ENCODE measurements at regions not wholly inside any gene's neighbourhood (a gene's known extent, or its start where the extent isn't known, plus 50 kb on each side); places are given as distances from the start of the nearest gene placed in this dataset.
"Not testable (repeated sequence)": the region's sequence is repeated elsewhere in the genome, so short reads cannot be mapped to it uniquely, and the experiment has no call there.

DNA sequence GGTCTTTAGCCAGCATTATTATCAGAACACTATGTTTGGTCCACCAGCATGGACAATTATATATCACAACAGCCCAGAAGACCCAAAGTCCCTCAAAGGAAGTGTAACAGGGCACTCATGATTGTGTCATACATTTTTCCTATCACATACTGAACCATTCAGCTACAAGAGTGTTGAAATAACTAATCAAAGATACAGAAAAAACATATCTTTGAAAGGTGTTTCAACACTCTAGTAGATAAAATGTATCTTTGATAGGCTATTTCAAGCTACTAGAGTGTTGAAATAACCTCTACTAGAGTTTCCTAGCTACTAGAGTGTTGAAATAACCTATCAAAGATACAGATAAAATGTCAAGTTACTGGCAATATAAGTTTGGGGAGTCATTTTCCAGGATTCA is 545.0 kb downstream of the PRR16 start:
- DNase-seq, result no peak

DNA sequence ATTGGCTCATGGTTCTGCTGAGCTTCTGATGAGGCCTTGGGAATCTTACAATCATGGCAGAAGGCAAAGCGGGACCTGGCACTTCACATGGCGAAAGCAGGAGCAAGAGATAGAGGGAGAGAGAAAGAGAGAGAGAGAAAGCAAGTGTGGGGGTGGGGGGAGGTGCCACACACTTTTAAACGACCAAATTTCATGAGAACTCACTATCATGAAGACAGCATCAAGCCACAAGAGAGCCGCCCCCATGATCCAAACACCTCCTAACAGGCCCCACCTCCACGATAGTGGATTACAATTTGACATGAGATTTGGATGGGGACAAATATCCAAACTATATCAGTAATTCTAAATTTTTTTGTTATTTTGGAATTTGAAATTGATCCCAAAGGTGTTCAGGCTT is 553.9 kb downstream of the PRR16 start:
- no peak for DNase-seq

DNA sequence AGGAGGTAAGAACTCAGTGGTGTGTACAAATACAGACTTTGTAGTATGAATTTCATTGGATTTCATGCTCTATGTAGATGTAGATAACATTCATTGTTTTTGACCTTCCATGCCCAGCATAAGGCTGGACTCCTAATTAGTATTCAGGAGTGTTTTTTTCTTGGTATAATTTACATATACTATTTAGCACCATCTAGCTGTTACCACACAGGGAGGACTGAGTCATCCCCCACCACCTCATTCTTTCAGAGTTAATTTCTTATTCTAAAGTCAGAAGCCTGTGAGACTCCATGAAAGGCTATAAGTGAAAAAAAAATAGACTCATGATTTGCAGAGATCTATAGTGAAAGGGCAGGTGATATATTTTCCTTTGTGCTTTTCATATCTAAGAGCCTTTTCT is 555.0 kb downstream of the PRR16 start:
- DNase-seq, result no peak

DNA sequence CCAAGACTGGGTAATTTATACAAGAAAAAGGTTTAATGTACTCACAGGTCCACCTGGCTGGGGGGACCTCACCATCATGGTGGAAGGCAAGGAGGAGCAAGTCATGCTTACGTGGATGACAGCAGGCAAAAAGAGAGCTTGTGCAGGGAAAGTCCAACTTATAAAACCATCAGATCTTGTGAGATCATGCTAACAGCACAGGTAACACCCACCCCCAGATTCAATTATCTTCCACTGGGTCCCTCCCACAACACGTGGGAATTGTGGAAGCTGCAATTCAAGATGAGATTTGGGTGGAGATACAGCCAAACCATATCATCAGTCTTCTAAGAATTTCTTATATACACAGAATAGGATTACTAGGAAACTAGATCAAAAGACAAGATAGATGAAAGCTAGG is 555.6 kb downstream of the PRR16 start:
- no peak for DNase-seq

DNA sequence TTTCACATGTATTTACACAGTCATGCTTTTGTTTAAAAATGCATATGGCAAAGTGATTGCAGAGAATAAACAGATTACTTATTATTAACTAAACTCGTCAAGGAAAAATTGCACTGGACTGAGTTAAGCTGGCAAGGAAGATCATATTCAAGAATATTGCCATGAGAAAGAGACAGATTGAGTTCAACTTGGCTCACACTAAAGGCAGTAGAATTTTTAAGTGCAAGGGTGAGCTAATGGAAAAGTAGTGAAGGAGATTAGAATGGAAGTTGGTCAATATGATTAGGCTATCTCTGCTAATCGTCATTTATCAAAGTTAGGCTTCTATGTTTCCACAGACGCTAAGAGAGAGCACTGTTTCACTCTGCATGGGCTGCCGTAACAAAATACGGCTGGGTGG is 557.6 kb downstream of the PRR16 start:
- DNase-seq, result no peak

DNA sequence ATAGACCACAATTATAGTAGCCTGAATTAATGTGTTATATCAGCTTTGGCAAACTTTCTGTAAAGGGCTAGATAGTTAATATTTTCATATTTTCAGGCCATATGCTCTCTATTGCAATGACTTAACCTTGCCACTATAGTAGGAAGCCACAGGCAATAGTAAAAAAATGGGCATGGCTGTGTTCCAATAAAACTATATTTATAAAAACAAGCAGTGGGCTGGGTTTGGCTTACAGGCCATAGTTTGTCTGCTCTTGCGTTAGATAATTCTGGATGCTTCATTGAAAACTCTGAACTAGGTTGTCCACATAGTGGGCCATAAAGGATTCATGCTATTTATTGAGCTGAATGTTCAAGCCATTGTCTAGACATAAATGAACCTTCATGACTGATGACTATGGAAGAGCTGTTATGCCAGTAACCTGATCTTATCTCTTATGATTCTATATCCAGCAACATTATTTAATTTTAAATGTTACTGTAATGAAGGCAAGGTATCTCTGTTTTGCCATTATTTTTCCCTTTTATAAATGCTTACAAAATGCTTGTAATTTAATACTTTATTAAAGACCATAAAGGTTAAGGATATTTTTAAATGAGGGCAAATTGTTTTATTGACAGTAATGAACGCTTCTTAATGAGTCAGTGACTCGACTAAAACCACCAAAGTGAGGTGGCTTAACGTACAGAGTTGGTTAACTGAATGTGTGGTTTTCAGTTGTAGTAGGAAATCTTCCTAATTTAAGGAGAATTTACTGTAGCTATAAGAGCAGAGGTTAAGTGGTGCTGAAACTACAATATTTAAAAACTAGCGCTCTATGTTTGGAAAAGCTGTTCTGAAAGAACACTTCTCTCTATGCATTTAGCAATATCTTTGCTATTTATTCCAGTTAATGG is 560.6 kb downstream of the PRR16 start:
- DNase-seq, result no peak

DNA sequence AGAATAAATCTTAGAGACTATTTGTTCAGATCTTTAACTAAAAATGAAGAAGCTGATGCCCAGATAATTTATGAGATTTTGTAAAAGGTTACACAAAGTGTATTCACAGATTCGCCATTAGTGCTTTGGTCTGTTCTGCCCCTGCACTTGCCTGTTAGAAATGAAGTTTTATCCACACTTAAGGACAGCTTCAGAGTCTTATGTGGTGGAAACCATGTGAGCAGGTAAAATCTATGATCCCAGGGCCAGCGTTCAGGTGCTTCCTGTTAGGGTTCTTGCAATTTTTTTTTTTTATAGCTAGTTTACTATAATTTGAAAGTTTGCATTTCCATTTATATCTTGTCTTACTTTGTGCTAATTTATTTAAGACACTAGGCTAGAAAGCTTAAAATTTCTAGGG is 561.6 kb downstream of the PRR16 start:
- DNase-seq, result no peak

DNA sequence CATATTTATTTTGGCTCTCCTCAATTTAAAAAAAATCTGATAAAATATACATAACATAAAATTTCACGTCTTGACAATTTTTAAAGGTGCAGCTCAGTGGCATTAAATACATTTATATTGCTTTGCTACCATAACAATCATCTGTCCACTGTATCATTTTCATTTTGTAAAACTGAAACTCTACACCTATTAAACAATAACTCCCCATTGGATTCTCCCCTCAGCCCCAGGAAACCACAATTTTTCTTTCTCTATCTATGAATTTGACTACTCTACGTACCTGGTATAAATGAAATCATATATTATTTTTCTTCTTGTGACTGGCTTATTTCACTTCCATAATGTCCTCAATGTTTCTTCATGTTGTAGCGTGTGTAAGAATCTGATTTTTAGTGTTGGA is 563.5 kb downstream of the PRR16 start:
- no peak for DNase-seq

DNA sequence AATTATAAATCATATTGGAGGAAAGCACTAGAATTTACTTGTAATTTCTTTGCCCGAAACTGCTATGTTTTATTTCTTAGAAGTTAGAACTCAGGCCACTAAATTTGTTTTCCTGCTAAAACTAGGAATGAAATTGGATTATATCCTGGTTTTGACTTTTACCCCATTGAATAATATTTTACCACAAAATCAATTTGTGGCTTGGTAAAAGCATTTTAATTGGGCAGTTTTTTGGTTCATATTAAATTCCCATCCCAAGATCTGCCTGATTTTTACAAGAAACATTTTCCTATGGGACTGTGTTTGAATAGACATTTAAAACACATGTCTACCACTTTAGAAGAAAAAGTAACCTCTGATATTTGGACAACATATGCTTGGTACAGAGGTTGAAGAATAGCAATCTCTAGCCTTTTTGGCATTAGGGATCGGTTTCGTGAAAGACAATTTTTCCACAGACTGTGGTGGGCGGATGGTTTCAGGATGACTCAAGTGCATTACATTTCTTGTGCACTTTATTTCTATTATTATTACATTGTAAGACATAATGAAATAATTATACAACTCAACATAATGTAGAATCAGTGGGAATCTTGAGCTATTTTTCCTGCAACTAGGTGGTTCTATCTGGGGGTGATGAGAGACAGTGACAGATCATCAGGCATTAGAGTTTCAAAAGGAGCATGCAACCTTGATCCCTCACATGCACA is 565.6 kb downstream of the PRR16 start:
- no peak for DNase-seq

DNA sequence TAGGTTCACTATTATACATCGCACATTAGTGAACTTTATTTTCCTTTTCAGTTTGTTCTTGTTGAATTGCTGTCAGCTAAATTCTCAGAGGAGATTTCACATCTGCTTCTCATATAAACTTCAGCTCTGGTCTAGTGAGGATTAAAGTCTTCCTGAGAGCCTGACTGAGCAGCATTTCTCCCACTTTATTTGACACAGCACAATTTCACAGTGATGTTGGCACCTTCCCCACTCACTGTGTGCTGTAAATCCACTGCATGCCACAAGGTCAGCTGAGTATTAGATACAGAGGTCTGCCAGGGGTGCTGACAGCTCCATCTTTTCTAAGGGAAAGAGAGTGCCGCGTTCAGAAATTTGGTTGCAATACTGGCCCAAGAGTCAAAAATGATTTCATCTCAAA is 567.4 kb downstream of the PRR16 start:
- no peak for DNase-seq

DNA sequence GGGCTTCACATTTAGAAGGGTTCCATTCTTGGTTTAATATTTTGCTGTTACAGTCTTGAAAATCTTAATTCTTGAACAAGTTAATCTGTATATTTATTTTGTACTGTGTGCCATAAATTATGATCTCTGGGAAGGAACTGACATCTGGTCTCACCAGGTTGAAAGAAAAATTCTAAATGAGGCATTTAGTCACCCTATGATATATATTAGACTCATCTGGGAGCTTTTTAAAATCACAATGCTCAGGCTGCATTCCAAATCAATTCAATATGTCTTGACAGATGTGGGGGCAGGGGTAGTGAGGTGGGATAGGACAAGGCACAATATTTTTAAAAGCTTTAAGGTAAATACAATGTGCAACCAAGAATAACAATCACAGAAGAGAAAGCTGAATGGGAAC is 569.2 kb downstream of the PRR16 start:
- DNase-seq, result no peak

DNA sequence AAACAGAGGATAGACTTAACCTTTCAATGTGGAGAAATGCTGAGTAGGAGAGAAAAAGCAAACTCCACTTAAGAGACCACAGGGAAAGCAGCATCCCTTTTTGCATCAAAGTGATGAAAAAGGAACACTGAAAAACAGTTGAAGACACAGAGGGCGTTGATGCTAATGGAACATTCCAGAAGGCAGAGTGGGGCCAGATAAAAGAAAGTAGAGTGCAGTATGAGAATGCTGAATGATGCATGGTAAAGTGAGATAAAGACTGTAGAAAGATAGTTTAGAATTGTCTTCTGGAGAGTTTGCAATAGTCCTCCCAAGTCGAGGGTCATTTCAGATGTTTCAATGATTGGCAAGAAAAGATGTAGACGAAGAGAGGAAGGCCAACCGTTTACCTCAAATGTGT is 574.3 kb downstream of the PRR16 start:
- no peak for DNase-seq

DNA sequence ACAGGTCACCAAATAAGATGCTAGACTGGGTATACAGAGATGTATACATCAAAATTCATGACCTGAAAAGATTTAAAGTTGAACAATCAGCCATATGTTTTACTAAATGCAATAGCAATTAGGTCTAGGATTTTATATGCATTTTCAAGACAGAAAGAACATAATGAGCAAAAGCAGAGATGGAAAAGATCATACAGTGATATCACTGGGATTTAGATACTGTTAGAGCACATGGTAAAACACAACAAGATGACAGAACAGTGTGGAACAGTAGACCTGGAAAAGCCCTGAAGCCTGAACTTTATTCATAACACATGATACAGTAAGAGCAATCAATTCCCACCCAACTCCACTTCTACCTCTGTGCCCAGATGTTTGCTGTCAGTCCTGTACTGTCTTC is 585.9 kb downstream of the PRR16 start:
- DNase-seq, result no peak

DNA sequence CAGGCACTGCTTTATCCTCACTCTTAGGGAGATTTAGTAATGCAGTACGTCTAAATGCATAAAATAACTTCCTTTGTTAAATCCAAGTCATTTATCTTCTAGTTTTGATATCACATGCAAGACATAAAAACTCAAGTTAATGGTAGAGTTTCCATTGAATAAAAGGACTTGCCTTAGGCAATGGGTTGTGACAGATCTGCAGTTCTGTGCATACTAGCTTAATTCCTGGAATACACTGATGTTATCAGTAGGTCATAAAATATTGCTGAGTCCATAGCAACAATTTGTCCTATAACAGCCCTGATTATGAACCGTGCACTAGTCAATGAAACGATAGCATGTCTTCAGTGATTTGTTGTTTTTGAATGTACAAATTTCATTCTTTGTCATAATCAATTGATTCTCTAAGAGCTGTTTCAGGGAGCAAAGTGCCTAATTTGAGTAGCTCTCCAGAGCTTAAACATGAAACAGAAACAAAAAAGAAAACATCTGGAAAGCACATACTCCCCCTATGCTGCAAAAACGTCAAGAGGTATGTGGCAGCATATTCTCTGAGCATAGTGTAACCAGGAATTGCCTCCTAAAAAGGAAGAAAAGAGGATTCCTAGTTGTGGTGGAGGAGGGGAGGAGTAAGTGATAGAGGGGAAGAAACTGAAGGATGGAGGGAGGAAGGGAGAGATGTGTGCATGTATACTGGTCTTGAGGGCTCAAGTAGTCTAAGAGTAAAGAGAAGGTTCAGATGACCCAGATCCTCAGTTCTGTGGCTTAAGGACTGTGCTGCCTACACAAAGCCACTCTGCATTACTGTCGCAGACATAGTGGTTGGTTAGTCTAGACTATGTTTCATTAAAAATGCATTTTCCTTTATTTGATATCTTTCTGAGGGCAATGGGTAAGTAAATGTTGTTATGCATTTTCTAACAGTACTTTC is 589.2 kb downstream of the PRR16 start:
- no peak for DNase-seq

DNA sequence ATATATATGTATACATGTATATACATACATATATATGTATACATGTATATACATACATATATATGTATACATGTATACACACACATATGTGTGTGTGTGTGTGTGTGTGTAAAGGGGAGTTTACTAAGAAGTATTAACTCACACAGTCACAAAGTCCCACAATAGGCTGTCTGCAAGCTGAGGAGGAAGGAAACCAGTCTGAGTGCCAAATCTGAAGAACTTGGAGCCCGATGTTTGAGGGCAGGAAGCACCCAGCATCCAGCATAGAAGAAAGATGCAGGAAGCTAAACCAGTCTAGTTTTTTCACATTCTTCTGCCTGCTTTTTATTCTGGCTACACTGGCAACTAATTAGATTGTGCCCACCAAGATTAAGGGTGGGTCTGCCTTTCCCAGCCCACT is 591.5 kb downstream of the PRR16 start:
- DNase-seq, result no peak

DNA sequence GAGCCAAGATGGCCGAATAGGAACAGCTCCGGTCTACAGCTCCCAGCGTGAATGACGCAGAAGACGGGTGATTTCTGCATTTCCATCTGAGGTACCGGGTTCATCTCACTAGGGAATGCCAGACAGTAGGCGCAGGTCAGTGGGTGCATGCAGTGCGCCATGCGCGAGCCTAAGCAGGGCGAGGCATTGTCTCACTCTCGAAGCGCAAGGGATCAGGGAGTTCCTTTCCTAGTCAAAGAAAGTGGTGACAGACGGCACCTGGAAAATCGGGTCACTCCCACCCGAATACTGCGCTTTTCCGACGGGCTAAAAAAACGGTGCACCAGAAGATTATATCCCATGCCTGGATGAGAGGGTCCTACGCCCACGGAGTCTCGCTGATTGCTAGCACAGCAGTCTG is 600.1 kb downstream of the PRR16 start:
- not testable (repeated sequence) for DNase-seq

DNA sequence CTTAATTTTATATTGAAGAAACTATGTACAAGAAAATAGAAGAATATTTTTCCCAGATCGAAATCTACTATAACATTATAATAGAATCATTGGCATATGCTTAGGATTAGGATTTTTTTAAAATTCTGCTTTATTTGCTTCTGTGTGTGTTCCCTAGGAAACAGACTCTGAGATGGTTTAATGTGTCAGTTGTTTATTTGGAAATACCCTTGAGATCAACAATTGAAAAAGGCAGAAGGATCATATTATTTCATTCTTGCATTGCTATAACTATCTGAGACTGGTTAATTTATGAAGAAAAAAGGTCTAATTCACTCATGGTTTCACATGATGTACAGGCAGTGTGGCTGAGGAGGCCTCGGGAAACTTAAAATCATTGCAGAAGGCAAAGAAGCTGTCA is 622.6 kb downstream of the PRR16 start:
- DNase-seq, result no peak

DNA sequence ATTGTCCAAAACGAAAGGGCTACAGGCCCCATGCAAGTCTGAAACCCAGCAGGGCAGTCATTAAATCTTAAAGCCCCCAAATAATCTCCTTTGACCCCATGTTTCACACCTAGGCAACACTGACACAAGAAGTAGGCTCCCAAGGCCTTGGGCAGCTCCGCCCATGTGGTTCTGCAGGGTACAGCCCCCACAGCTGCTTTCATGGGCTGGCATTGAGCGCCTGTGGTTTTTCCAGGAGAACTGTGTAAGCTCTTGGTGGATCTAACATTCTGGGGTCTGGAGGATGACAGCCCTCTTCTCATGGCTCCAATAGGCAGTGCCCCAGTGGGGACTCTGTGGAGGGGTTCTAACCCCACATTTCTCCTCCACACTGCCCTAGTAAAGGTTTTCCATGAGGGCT is 623.5 kb downstream of the PRR16 start:
- DNase-seq, result no peak

DNA sequence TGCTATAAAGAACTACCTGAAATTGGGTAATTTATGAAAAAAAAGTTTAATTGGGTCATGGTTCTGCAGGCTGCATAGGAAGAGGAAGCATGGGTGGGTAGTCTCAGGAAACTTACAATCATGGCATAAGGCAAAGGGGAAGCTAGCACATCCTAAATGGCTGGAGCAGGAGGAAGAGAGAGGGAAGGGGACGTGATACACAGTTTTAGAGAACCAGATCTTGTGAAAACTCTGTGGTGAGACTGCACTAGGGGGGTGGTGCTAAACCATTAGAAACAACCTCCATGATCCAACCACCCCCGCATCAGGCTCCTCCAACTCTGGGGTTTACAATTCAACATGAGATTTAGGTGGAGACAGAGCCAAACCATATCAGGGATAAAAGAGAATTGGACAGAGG is 624.2 kb downstream of the PRR16 start:
- DNase-seq, result no peak

DNA sequence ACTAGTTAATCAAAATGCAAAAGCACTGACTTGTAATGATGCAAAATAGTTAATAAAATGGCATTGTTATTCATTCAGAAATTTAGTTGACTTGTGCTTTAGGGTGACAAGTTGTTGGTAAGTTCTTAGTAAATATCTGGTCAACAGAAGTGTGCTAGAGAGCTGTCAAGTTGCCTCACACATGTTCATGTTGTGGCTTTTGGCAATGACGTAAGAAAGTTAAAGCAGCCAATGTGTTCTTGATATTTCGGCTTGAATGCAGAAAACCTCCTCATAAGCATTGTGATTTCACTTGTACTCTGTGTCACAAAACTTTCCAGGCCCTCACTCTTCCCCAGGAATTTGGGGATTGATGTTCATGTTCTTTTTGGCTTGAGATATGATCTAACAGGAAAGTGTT is 626.7 kb downstream of the PRR16 start:
- no peak for DNase-seq

DNA sequence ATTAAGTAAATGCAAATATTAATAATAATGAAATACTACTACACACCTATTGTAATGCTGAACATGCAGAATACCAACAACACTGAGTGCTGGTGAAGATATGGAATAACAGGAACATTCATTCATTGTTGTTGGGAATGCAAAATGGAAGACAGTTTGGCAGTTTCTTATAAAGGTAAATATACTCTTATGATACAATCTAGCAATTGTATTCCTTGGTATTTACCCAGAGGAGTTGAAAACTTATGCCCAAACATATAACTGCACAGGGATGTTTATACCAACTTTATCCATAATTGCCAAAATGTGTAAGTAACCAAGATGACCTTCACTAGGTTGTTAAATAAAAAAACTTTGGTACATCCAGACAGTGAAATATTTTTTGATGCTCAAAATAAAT is 636.8 kb downstream of the PRR16 start:
- DNase-seq, result no peak

DNA sequence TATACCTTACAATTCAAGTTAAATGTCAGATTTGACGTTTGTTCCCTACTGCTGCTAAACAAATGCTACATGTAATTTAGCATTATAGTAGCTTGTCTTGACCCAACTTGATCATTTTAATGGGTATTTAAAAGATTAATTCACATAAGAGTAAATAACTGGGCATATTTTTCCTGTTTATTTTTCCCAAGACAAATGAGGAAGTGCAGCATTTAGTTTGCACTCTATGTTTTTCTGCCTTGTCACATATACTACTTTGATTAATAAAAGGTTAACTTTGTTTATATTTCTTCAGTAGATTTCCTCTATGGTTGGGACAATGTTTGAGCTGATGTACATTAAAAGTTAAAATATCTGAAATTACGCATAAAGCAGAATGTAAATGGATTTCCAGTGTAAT is 641.8 kb downstream of the PRR16 start:
- no peak for DNase-seq
